ENCODE measurements at regions not wholly inside any gene's neighbourhood (a gene's known extent, or its start where the extent isn't known, plus 50 kb on each side); places are given as distances from the start of the nearest gene placed in this dataset.

- TF ChIP-seq SUZ12 (IDR thresholded peaks at IDR 0.05; ENCODE audit: low read length) (no peak), CBX5 (IDR thresholded peaks at IDR 0.05; ENCODE audit: low read depth, low read length) (no peak), TAF7 (optimal IDR thresholded peaks at IDR 0.05; ENCODE audit: borderline replicate concordance, low read depth, low read length) (no peak), GTF2F1 (IDR thresholded peaks at IDR 0.05; ENCODE audit: borderline replicate concordance, low read depth, low read length) (no peak)
These were observed 124.1 kb upstream of the THBS1 start (continued) for GRCh38 chr15:39456582-39457330.
